IMR-90 (cell line): ENCODE measurements at regions not wholly inside any gene's neighbourhood (a gene's known extent, or its start where the extent isn't known, plus 50 kb on each side); places are given as distances from the start of the nearest gene placed in this dataset.

ENCODE experiments used
- BHLHE40 ChIP-seq: fragments of 150-350 bp; IDR thresholded peaks from 2 replicates; pipeline ENCODE4 v1.6.1; 2016; ENCODE audit warnings: mild to moderate bottlenecking, low read depth, low read length
- CHD1 ChIP-seq: IDR thresholded peaks from 2 replicates; pipeline ENCODE4 v1.6.1; 2012; ENCODE audit warnings: low read depth, low read length, improper control_type of control experiment
- CTCF ChIP-seq: conservative IDR thresholded peaks from 2 replicates; pipeline ENCODE4 v1.5.1; 2012; ENCODE audit warnings: mild to moderate bottlenecking, low read depth, low read length, improper control_type of control experiment
- POLR2A ChIP-seq: IDR thresholded peaks from 2 replicates; pipeline ENCODE4 v1.6.1; 2012; ENCODE audit warnings: mild to moderate bottlenecking, low read depth, low read length

- TF ChIP-seq CTCF (no peak), BHLHE40 (no peak), CHD1 (no peak), POLR2A (no peak)
These were observed 942.9 kb upstream of the EPHA7 start for GRCh38 chr6:94362061-94362864.
